ENCODE measurements at regions not wholly inside any gene's neighbourhood (a gene's known extent, or its start where the extent isn't known, plus 50 kb on each side); places are given as distances from the start of the nearest gene placed in this dataset.

GRCh38 chr9:7320139-7320538 is 479.4 kb downstream of the DMAC1 start:
- TF ChIP-seq CTCF (conservative IDR thresholded peaks at IDR 0.05), result no peak
- no peak for TF ChIP-seq EZH2 (IDR thresholded peaks at IDR 0.05; ENCODE audit: low read depth)
